ENCODE measurements at regions not wholly inside any gene's neighbourhood (a gene's known extent, or its start where the extent isn't known, plus 50 kb on each side); places are given as distances from the start of the nearest gene placed in this dataset.

DNA sequence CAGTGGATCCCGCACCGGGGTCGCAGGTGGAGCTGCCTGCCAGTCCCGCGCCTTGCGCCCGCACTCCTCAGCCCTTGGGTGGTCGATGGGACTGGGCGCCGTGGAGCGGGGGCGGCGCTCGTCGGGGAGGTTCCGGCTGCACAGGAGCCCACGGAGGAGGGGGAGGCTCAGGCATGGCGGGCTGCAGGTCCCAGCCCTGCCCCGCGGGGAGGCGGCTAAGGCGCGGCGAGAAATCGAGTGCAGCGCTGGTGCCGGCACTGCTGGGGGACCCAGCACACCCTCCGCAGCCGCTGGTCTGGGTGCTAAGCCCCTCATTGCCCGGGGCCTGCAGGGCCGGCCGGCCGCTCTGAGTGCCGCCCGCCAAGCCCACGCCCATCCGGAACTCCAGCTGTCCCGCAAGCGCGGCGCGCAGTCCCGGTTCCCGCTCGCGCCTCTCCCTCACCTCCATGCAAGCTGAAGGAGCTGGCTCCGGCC is 120.6 kb upstream of the MEF2C start:
- 95% methylated on average over 7 of the region's 47 CpGs; no CpG with 5 or more reads in 1 of the 2 experiments for WGBS, 2 experiments (ENCODE audit: extremely low coverage in 2 of 2, insufficient read length in 1 of 2)
- intact Hi-C loops (cut with micrococcal nuclease), result no loop called here
- no peak overlapping the region for H2AK9ac ChIP-seq (replicated peaks; ENCODE audit: low read depth, low read length, poor library complexity)

More for the DNA sequence above, 120.6 kb upstream of the MEF2C start:
- DNase-seq, result no peak
- Histone ChIP-seq H4K8ac (ENCODE audit: low read depth in 2 of 2, low read length in 2 of 2) (no peak overlapping the region), H3K9me1 (ENCODE audit: insufficient read depth, low read length) (no peaks in the 10 kb centered on the region), H3K18ac (ENCODE audit: low read depth, low read length) (no peak overlapping the region), H2BK5ac (ENCODE audit: low read depth, low read length, poor library complexity, severe bottlenecking) (no peak overlapping the region), H3K14ac (replicated peaks; ENCODE audit: low read depth, low read length) (no peak overlapping the region), H3K9ac (ENCODE audit: low read depth, low read length) (no peak overlapping the region), H3K4me2 (ENCODE audit: low read depth, low read length) (no peak overlapping the region), H3K36me3 (ENCODE audit: control insufficient read depth, insufficient read depth, low read length) (no peaks in the 10 kb centered on the region), H2AFZ (replicated peaks; ENCODE audit: low read length, poor library complexity) (no peak overlapping the region), H4K5ac (ENCODE audit: low read depth, low read length) (no peak overlapping the region), H4K20me1 (ENCODE audit: insufficient read depth, low read length) (no peaks in the 10 kb centered on the region), H2AK5ac (ENCODE audit: low read depth, low read length) (no peak overlapping the region), H3K23ac (ENCODE audit: low read depth, low read length) (no peak overlapping the region), H3K56ac (ENCODE audit: extremely low read depth, insufficient read depth, low read length) (no peak overlapping the region), H3K27ac (ENCODE audit: insufficient read depth, low read length) (no peak overlapping the region), H3K27me3 (ENCODE audit: control insufficient read depth, insufficient read depth, low read length) (no peaks in the 10 kb centered on the region), H3K4me1 (ENCODE audit: control insufficient read depth, insufficient read depth, low read length) (no peaks in the 10 kb centered on the region), H2BK15ac (ENCODE audit: low read depth, low read length) (no peak overlapping the region), H3K9me3 (ENCODE audit: control insufficient read depth, insufficient read depth, low read length) (no peaks in the 10 kb centered on the region), H2BK20ac (ENCODE audit: low read depth, low read length) (no peak overlapping the region), H4K91ac (ENCODE audit: insufficient read depth, low read depth, low read length) (no peak overlapping the region), H3K79me1 (ENCODE audit: low read depth in 1 of 2, low read length in 2 of 2) (no peaks in the 10 kb centered on the region), H3K4ac (ENCODE audit: low read depth, low read length) (no peak overlapping the region), H2BK120ac (ENCODE audit: low read depth, low read length) (no peak overlapping the region), H3K4me3 (ENCODE audit: insufficient read depth, low read depth, low read length) (no peak overlapping the region)
- BruUV-seq (replicated peaks), result no TSS peak
- in situ Hi-C loops (cut with MboI; ENCODE audit: low sequenced_read_pairs) (no loop called here), dilution Hi-C loops (cut with HindIII; ENCODE audit: low sequenced_read_pairs, unreplicated experiment) (no loop called here)
- TF ChIP-seq, protein P1, sequence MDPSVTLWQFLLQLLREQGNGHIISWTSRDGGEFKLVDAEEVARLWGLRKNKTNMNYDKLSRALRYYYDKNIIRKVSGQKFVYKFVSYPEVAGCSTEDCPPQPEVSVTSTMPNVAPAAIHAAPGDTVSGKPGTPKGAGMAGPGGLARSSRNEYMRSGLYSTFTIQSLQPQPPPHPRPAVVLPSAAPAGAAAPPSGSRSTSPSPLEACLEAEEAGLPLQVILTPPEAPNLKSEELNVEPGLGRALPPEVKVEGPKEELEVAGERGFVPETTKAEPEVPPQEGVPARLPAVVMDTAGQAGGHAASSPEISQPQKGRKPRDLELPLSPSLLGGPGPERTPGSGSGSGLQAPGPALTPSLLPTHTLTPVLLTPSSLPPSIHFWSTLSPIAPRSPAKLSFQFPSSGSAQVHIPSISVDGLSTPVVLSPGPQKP (IDR thresholded peaks at IDR 0.05; ENCODE audit: borderline replicate concordance, low read depth, low read length), result no peak
- no peak for TF ChIP-seq RFX5 (IDR thresholded peaks at IDR 0.05; ENCODE audit: low read depth, low read length)
- TF ChIP-seq FOS (IDR thresholded peaks at IDR 0.05; ENCODE audit: low read depth, low read length), result no peak
- TF ChIP-seq RAD21 (IDR thresholded peaks at IDR 0.05; ENCODE audit: low read length), result no peak
- no peak for TF ChIP-seq BHLHE40 (IDR thresholded peaks at IDR 0.05; ENCODE audit: low read depth, low read length)
- no peak for TF ChIP-seq RCOR1 (IDR thresholded peaks at IDR 0.05; ENCODE audit: insufficient replicate concordance, low read length)
- TF ChIP-seq MAFK (IDR thresholded peaks at IDR 0.05; ENCODE audit: low read depth, low read length), result no peak
- no peak for TF ChIP-seq POLR2A (IDR thresholded peaks at IDR 0.05; ENCODE audit: low read depth, low read length)
- no peak for TF ChIP-seq MXI1 (IDR thresholded peaks at IDR 0.05; ENCODE audit: borderline replicate concordance, low read depth, low read length)
- ChIA-PET CTCF (no interaction called here), POLR2A (ENCODE audit: unreplicated experiment) (no interaction called here)
- no peak for ATAC-seq (ENCODE audit: low read depth)
